Right lobe of liver (tissue), 6 donors: ENCODE measurements at regions not wholly inside any gene's neighbourhood (a gene's known extent, or its start where the extent isn't known, plus 50 kb on each side); places are given as distances from the start of the nearest gene placed in this dataset.
"Not testable (repeated sequence)": the region's sequence is repeated elsewhere in the genome, so short reads cannot be mapped to it uniquely, and the experiment has no call there.

Experiments
- ATAC-seq, 4 donors: fragments of 200-7000 bp; cut with Tn5 transposase; one replicate each; pipeline ENCODE4 v1.9.1; 2020; ENCODE audit warnings: mild to moderate bottlenecking in 4 of 4, moderate library complexity in 4 of 4
- DNase-seq, 3 donors: peaks; one replicate each; pipeline ENCODE4 v3.0.0-alpha.2; 2020
- H3K27ac ChIP-seq, 3 donors: fragments of 200-600 bp; one replicate each; pipeline ENCODE4 v1.8.0; 2022
- H3K27me3 ChIP-seq, 2 donors: fragments of 200-600 bp; one replicate each; pipeline ENCODE4 v1.8.0; 2022
- H3K36me3 ChIP-seq, 4 donors: fragments of 200-600 bp; sonication (generic) in 1 of 4; one replicate each; pipeline versions ENCODE4 v1.5.1 to v1.8.0; 2017 to 2022; ENCODE audit warnings: control low read depth in 1 of 4
- H3K4me1 ChIP-seq, 4 donors: fragments of 200-600 bp; sonication (generic) in 1 of 4; one replicate each; pipeline versions ENCODE4 v1.5.1 to v1.8.0; 2017 to 2022; ENCODE audit warnings: control low read depth in 1 of 4
- H3K4me3 ChIP-seq, 3 donors: fragments of 200-600 bp; one replicate each; pipeline ENCODE4 v1.8.0; 2022
- H3K9me3 ChIP-seq, 4 donors: fragments of 200-600 bp; sonication (generic) in 1 of 4; one replicate each; pipeline versions ENCODE4 v1.5.1 to v1.8.0; 2017 to 2022; ENCODE audit warnings: control low read depth in 1 of 4
- POLR2A ChIP-seq: fragments of 450-650 bp; IDR thresholded peaks from one replicate; pipeline ENCODE4 v1.6.1; 2017; ENCODE audit warnings: antibody characterized with exemption, mild to moderate bottlenecking
- WGBS: methylation state at CpG from one replicate; pipeline ENCODE4 v1.1.6; 2018; ENCODE audit warnings: low coverage, low lambda C conversion rate; ENCODE audit not compliant: insufficient coverage; ENCODE audit errors: missing lambda C conversion rate; 5-methylcytosine and 5-hydroxymethylcytosine counted together
- intact Hi-C, 2 donors: fragments of 100-400 bp; cut with DNase I; formaldehyde crosslinking; loops; one replicate each; pipeline versions ENCODE4 v1.11.2 to v1.14.1; 2022
- TF ChIP-seq, protein P1 (sequence below), 4 donors: fragments of 200-600 bp in 3 of 4; fragments of 450-650 bp in 1 of 4; IDR thresholded peaks; one replicate each; pipeline versions ENCODE4 v1.5.1 to v1.8.0; 2016 to 2022; ENCODE audit warnings: antibody characterized with exemption in 4 of 4, mild to moderate bottlenecking in 2 of 4
- donor health status: DM: no; HTN: yes; CAD: no.
- donor health status: DM: no; HTN: no; CAD: no.
- donor health status: DM: no; HTN: no; CAD: no.
- donor health status: DM: no; HTN: yes; CAD: no.
- donor health status: DM: no; HTN: yes; CAD: no.

DNA sequence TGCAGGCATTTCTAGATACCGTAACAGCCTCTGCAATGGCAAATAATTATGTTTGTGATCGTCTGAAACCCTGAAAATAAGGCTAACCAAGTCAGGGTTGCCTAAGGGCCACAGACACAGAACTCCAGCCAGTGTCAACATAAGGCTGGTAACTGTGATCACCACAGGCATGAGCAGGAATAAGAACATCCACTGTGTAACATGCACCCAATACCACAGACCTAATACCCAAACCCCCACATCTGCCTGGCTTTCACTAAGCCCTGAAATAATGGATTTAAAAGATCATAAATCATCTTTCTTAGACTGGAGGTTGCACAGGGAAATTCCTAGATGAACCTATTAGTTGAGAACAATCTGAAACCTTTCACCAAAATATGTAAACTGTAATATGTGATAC, 394.5 kb downstream of the NFIB start:
- H3K4me1 ChIP-seq: no peaks in the 10 kb centered on the region
- H3K9me3 ChIP-seq: no peaks in the 10 kb centered on the region
- no peak overlapping the region for H3K4me3 ChIP-seq
- ATAC-seq (no peak), DNase-seq (no peak)
- no peaks in the 10 kb centered on the region for H3K36me3 ChIP-seq
- H3K27me3 ChIP-seq: no peaks in the 10 kb centered on the region
- no peak overlapping the region for H3K27ac ChIP-seq
- no peak for TF ChIP-seq POLR2A
- TF ChIP-seq, protein P1, sequence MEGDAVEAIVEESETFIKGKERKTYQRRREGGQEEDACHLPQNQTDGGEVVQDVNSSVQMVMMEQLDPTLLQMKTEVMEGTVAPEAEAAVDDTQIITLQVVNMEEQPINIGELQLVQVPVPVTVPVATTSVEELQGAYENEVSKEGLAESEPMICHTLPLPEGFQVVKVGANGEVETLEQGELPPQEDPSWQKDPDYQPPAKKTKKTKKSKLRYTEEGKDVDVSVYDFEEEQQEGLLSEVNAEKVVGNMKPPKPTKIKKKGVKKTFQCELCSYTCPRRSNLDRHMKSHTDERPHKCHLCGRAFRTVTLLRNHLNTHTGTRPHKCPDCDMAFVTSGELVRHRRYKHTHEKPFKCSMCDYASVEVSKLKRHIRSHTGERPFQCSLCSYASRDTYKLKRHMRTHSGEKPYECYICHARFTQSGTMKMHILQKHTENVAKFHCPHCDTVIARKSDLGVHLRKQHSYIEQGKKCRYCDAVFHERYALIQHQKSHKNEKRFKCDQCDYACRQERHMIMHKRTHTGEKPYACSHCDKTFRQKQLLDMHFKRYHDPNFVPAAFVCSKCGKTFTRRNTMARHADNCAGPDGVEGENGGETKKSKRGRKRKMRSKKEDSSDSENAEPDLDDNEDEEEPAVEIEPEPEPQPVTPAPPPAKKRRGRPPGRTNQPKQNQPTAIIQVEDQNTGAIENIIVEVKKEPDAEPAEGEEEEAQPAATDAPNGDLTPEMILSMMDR (IDR thresholded peaks at IDR 0.05): no peak
- intact Hi-C loops: no loop called here
- 80% methylated on average over 1 of the region's 2 CpGs for WGBS

DNA sequence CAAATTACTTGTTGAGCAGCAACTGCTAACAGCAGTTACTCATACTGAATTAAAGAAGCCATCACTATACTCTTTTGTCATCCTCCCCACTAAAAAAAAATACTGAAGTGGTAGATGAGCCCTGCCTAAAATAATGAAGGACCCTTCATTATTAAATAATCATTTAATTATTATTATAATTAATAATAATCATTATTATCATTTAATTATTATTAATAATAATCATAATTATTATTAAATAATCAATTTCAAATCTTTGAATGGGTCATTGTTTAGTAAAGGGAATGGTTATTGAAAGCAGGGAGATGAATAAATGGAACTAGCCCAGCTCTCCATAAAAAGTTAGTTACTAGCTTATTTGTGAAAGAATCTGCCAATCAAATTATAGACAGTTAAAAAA, 396.4 kb downstream of the NFIB start:
- Histone ChIP-seq H3K27ac (no peak overlapping the region), H3K4me3 (no peak overlapping the region), H3K27me3 (no peaks in the 10 kb centered on the region), H3K9me3 (no peaks in the 10 kb centered on the region), H3K36me3 (no peaks in the 10 kb centered on the region), H3K4me1 (no peaks in the 10 kb centered on the region)
- intact Hi-C loops: no loop called here
- no peak for TF ChIP-seq POLR2A
- TF ChIP-seq, protein P1 (IDR thresholded peaks at IDR 0.05): no peak
- no peak for ATAC-seq
- no peak for DNase-seq

DNA sequence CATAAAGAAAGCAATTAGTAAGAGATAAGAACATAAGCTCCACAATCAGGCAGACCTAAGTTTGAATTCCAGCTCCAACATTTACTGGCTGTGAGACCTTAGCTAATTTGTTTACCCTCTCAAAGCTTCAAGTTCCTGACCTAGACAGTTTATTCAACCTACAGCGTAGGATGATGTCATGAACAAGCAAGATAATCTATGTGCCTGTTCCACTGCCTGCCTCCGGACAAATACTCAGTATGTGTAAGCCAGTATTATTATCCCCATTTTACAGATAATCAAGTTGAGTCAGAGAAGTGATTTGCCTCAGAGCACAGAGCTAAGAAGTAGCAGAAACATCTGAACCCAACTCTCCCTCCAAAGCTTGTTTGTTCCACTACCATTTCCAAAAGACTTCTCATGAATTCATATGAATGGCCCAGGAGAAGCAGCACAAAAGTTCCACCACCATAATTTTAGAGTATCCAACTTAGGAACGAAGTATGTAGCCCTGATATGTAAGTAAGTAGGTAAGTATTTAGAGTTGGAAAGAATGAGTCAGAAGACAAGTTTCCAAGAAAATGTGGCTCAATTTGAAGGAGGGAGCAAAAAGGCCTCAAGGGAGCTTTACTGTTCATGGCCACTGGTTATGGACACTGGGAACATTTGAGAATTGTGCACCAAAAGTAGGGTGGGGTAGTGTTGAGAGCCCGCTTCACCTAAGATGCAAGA, 398.2 kb downstream of the NFIB start:
- WGBS: 51% methylated on average over 4 of the region's 4 CpGs
- intact Hi-C loops: no loop called here
- no peaks in the 10 kb centered on the region for H3K9me3 ChIP-seq
- H3K27me3 ChIP-seq: no peaks in the 10 kb centered on the region
- ATAC-seq (no peak), DNase-seq (no peak)
- no peak overlapping the region for H3K27ac ChIP-seq
- no peak for TF ChIP-seq POLR2A
- TF ChIP-seq, protein P1 (IDR thresholded peaks at IDR 0.05): no peak
- H3K4me3 ChIP-seq: no peak overlapping the region
- H3K36me3 ChIP-seq: no peaks in the 10 kb centered on the region
- no peaks in the 10 kb centered on the region for H3K4me1 ChIP-seq

DNA sequence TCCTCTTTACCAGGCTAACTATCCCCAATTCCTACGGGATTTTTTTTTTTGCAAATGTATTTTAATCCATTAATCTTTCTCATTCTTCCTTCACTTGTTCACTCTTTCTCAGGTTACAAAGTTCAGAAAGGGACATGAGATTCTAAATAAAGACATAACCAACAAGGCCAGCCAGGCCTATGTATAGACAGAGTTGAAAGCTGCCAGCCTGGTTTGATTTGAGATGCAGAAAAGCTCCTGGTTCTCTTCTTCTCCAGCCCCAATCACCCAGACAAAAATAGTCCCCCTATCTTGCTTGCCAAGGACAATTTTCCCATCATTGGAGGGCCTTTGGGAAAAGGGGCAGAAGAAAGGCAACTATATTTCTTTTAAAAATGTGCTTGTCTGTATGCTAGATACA, 398.8 kb downstream of the NFIB start:
- no peaks in the 10 kb centered on the region for H3K4me1 ChIP-seq
- no peaks in the 10 kb centered on the region for H3K27me3 ChIP-seq
- no peak for DNase-seq
- H3K36me3 ChIP-seq: no peaks in the 10 kb centered on the region
- H3K9me3 ChIP-seq: no peaks in the 10 kb centered on the region
- no peak for ATAC-seq
- intact Hi-C loops: no loop called here
- WGBS: 77% methylated on average over 1 of the region's 1 CpG
- no peak overlapping the region for H3K27ac ChIP-seq
- TF ChIP-seq, protein P1 (IDR thresholded peaks at IDR 0.05): no peak
- TF ChIP-seq POLR2A: no peak
- no peak overlapping the region for H3K4me3 ChIP-seq

DNA sequence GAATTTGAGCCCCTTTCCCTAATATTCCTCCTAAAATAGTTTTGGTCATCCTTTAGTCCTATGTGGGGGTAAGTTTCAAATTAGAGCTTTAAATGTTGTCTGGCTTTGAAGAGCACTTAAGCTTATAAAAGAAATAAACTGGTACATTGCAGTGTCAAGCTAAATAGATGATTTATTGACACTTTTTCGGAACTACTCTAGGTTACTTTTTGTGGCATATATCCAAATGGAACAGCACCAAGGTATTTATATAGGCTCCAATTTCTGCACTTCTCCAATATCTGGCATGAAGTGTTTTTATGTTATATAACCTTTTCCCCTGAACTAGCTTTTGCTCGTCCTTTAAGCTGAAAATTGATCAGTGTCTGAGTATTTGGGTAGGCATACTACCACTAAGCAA, 402.5 kb downstream of the NFIB start:
- 43% methylated on average over 2 of the region's 2 CpGs for WGBS
- Histone ChIP-seq H3K4me3 (no peak overlapping the region), H3K27me3 (no peaks in the 10 kb centered on the region), H3K9me3 (no peaks in the 10 kb centered on the region), H3K4me1 (no peaks in the 10 kb centered on the region), H3K27ac (no peak overlapping the region), H3K36me3 (no peaks in the 10 kb centered on the region)
- intact Hi-C loops: no loop called here
- TF ChIP-seq POLR2A: no peak
- TF ChIP-seq, protein P1 (IDR thresholded peaks at IDR 0.05): no peak
- DNase-seq (no peak), ATAC-seq (no peak)

DNA sequence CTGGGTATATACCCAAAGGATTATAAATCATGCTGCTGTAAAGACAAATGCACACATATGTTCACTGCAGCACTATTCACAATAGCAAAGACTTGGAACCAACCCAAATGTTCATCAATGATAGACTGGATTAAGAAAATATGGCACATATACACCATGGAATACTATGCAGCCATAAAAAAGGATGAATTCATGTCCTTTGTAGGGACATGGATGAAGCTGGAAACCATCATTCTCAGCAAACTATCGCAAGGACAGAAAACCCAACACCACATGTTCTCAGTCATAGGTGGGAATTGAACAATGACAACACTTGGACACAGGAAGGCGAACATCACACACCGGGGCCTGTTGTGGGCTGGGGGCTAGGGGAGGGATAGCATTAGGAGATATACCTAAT, 406.1 kb downstream of the NFIB start:
- ATAC-seq, H3K4me3 ChIP-seq, intact Hi-C loops, H3K4me1 ChIP-seq, DNase-seq, H3K9me3 ChIP-seq, H3K36me3 ChIP-seq, H3K27ac ChIP-seq, H3K27me3 ChIP-seq: not testable (repeated sequence)
- WGBS: 83% methylated on average over 3 of the region's 3 CpGs
